Vagina (tissue), 2 donors: ENCODE measurements at regions not wholly inside any gene's neighbourhood (a gene's known extent, or its start where the extent isn't known, plus 50 kb on each side); places are given as distances from the start of the nearest gene placed in this dataset.

Experiments
- CTCF ChIP-seq, 3 experiments: fragments of 450-650 bp in 2 of 3; fragments of 200-600 bp in 1 of 3; sonication (generic) in 1 of 3; IDR thresholded peaks; one replicate each; pipeline ENCODE4 v1.5.1; 2017 to 2019; ENCODE audit warnings: antibody characterized with exemption in 3 of 3, mild to moderate bottlenecking in 2 of 3, moderate library complexity in 2 of 3
- POLR2A ChIP-seq, 2 donors: fragments of 450-650 bp; IDR thresholded peaks; one replicate each; pipeline ENCODE4 v1.6.1; 2017; ENCODE audit warnings: antibody characterized with exemption in 2 of 2, mild to moderate bottlenecking in 2 of 2, moderate library complexity in 2 of 2
- POLR2AphosphoS5 ChIP-seq, 2 donors: sonication (generic); formaldehyde crosslinking; IDR thresholded peaks; one replicate each; pipeline ENCODE4 v1.9.0; 2017; ENCODE audit warnings: antibody characterized with exemption in 2 of 2, mild to moderate bottlenecking in 2 of 2, low read depth in 1 of 2; ENCODE audit not compliant: insufficient read depth in 1 of 2

DNA sequence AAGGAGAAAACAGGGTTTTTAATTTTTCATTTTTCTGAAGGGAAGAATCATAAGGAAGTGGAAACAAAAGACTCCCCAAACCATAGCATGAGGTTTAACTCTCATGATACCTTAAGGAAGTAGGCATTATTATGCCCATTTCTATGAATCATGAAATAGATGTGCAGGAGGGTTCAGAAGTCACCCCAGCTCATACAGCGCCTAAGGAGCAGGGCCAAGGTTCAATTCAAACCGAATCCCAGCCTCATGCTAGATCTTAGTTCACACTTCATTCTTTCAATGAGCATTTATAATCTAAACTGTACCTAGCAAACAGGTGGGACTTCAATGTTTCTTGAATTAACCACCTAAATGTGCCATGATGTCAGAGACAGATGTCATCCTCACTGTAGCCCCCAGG lies 111.9 kb upstream of the SLC25A33 start:
- TF ChIP-seq POLR2A (IDR thresholded peaks at IDR 0.05): no peak
- TF ChIP-seq CTCF (IDR thresholded peaks at IDR 0.05): no peak
- no peak for TF ChIP-seq POLR2AphosphoS5 (IDR thresholded peaks at IDR 0.05; ENCODE audit: insufficient read depth in 1 of 2, low read depth in 1 of 2)
